ENCODE measurements at regions not wholly inside any gene's neighbourhood (a gene's known extent, or its start where the extent isn't known, plus 50 kb on each side); places are given as distances from the start of the nearest gene placed in this dataset.
"Not testable (repeated sequence)": the region's sequence is repeated elsewhere in the genome, so short reads cannot be mapped to it uniquely, and the experiment has no call there.

GRCh38 chr22:22961574-22961973 is 74.0 kb downstream of the IGLL5 start:
- H3K36me3 ChIP-seq (ENCODE audit: insufficient read depth, low read length) = peaks cover 19% of the 10 kb centered on the region

GRCh38 chr22:22968366-22968765 is 80.8 kb downstream of the IGLL5 start:
- no peak overlapping the region for H2AFZ ChIP-seq (ENCODE audit: low read length)
- no TSS peak for BruUV-seq (replicated peaks)
- ChIA-PET POLR2A (no interaction called here), CTCF (ENCODE audit: unreplicated experiment) (no interaction called here)
- intact Hi-C loops (cut with micrococcal nuclease; ENCODE audit: unreplicated experiment) = no loop called here
- H3K79me2 ChIP-seq (ENCODE audit: insufficient read depth, low read depth, low read length) = no peaks in the 10 kb centered on the region
- peaks cover 14% of the 10 kb centered on the region for H3K36me3 ChIP-seq (ENCODE audit: insufficient read depth, low read length)
- no peak overlapping the region for H3K4me3 ChIP-seq (ENCODE audit: low read depth, low read length, poor library complexity, severe bottlenecking)
- TF ChIP-seq EZH2phosphoT487 (IDR thresholded peaks at IDR 0.05; ENCODE audit: borderline replicate concordance, low read depth, low read length) (no peak), CTCF (conservative IDR thresholded peaks at IDR 0.05; ENCODE audit: low read length) (no peak)
- H4K20me1 ChIP-seq (ENCODE audit: insufficient read depth, low read length) = no peaks in the 10 kb centered on the region
- no peak overlapping the region for H3K4me2 ChIP-seq (ENCODE audit: low read length)
- no peaks in the 10 kb centered on the region; the same call in 1 of the 2 replicates for H3K9me2 ChIP-seq (ENCODE audit: insufficient read depth, low read length)
- peaks cover 18% of the 10 kb centered on the region; the same call in 1 of the 2 replicates for H3K9me3 ChIP-seq (ENCODE audit: low read length)
- peaks cover 9% of the 10 kb centered on the region for H3K4me1 ChIP-seq (ENCODE audit: insufficient read depth, low read length, poor library complexity, severe bottlenecking)
- DNase-seq (ENCODE audit: low spot score) = no peak
- H3K27ac ChIP-seq (ENCODE audit: low read depth, low read length, poor library complexity, severe bottlenecking) = no peak overlapping the region

More at GRCh38 chr22:22961574-22961973, 74.0 kb downstream of the IGLL5 start:
- Histone ChIP-seq H3K9me2 (ENCODE audit: insufficient read depth, low read length) (no peaks in the 10 kb centered on the region; the same call in 1 of the 2 replicates), H3K9me3 (ENCODE audit: low read length) (peaks cover 41% of the 10 kb centered on the region), H2AFZ (ENCODE audit: low read length) (no peak overlapping the region), H3K27ac (ENCODE audit: low read depth, low read length, poor library complexity, severe bottlenecking) (no peak overlapping the region), H3K4me1 (ENCODE audit: insufficient read depth, low read length, poor library complexity, severe bottlenecking) (peaks cover 17% of the 10 kb centered on the region), H3K79me2 (ENCODE audit: insufficient read depth, low read depth, low read length) (no peaks in the 10 kb centered on the region), H3K4me2 (ENCODE audit: low read length) (no peak overlapping the region), H4K20me1 (ENCODE audit: insufficient read depth, low read length) (no peaks in the 10 kb centered on the region), H3K4me3 (ENCODE audit: low read depth, low read length, poor library complexity, severe bottlenecking) (no peak overlapping the region)
- DNase-seq (ENCODE audit: low spot score) = no peak
- no TSS peak for BruUV-seq (replicated peaks)
- TF ChIP-seq CTCF (conservative IDR thresholded peaks at IDR 0.05; ENCODE audit: low read length) = no peak
- no peak for TF ChIP-seq EZH2phosphoT487 (IDR thresholded peaks at IDR 0.05; ENCODE audit: borderline replicate concordance, low read depth, low read length)
- CTCF ChIA-PET (ENCODE audit: unreplicated experiment) = interaction anchor here (0.5 kb wide), 1 partner anchor 151 kb away, joined by 4 read pairs; no protein-coding TSS in a partner anchor
- intact Hi-C loops (cut with micrococcal nuclease; ENCODE audit: unreplicated experiment) = no loop called here
- POLR2A ChIA-PET = no interaction called here

GRCh38 chr22:22972605-22973004 is 85.0 kb downstream of the IGLL5 start:
- H3K9me2 ChIP-seq (ENCODE audit: insufficient read depth, low read length); intact Hi-C loops (cut with micrococcal nuclease; ENCODE audit: unreplicated experiment); H4K20me1 ChIP-seq (ENCODE audit: insufficient read depth, low read length); DNase-seq (ENCODE audit: low spot score); H3K4me2 ChIP-seq (ENCODE audit: low read length); H3K9me3 ChIP-seq (ENCODE audit: low read length); H3K4me1 ChIP-seq (ENCODE audit: insufficient read depth, low read length, poor library complexity, severe bottlenecking); CTCF ChIA-PET (ENCODE audit: unreplicated experiment); BruUV-seq (replicated peaks); H3K36me3 ChIP-seq (ENCODE audit: insufficient read depth, low read length); H3K4me3 ChIP-seq (ENCODE audit: low read depth, low read length, poor library complexity, severe bottlenecking); H3K79me2 ChIP-seq (ENCODE audit: insufficient read depth, low read depth, low read length); H3K27ac ChIP-seq (ENCODE audit: low read depth, low read length, poor library complexity, severe bottlenecking); H2AFZ ChIP-seq (ENCODE audit: low read length): not testable (repeated sequence)
- POLR2A ChIA-PET = interaction anchor here (0.6 to 1.0 kb wide), 2 partner anchors 42 to 94 kb away, joined by 3 read pairs; no protein-coding TSS in a partner anchor
